Brain pericyte (primary cell): ENCODE measurements at regions not wholly inside any gene's neighbourhood (a gene's known extent, or its start where the extent isn't known, plus 50 kb on each side); places are given as distances from the start of the nearest gene placed in this dataset.
"Not testable (repeated sequence)": the region's sequence is repeated elsewhere in the genome, so short reads cannot be mapped to it uniquely, and the experiment has no call there.

Experiments
- DNase-seq: peaks from one replicate; pipeline ENCODE4 v3.0.0-alpha.2; 2012; ENCODE audit warnings: low read depth, low spot score

GRCh38 chr5:82605441-82605973 is 327.4 kb upstream of the RPS23 start:
- DNase-seq = no peak

GRCh38 chr5:82603033-82603987 is 325.2 kb upstream of the RPS23 start:
- no peak for DNase-seq

- no peak for DNase-seq
Measured at GRCh38 chr5:82601861-82602260, 323.7 kb upstream of the RPS23 start.

DNA sequence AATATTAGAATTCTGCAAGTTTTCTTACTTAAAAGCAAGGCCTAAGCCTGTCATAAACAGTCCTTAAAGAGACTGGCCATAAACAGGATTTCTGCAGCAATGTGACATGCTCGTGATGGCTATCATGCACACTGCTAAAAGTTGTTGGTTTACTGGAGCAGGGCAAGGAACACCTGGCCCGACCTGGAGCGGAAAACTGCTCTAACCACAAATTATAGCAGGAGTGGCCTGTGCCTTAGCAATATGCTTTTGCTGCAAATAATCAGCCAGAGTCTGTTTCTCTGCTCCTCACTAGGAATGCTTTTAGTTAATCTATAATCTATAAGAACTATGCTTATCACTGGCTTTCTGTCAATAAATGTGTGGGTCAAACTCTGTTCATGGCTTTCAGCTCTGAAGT is 322.9 kb upstream of the RPS23 start:
- DNase-seq = no peak

DNA sequence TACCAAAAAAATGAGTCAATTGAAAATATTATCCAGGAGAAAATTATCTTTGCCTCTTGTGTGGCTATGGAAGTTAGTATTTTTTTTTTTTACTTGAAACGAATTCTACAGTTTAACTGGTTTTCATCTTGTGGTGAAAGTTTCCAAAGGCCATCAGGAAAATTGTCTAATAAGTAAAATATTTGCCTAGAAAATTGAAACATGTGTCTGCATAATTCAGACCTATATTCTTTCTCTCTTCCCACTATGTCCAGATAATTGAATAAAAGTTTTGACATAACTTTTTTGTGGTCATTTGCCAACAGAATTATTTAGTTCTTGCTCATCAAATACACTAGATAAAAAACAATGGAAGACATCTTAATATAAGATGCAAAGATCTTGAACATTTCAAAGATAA is 321.5 kb upstream of the RPS23 start:
- no peak for DNase-seq

GRCh38 chr5:82599030-82599429 is 320.9 kb upstream of the RPS23 start:
- no peak for DNase-seq

DNA sequence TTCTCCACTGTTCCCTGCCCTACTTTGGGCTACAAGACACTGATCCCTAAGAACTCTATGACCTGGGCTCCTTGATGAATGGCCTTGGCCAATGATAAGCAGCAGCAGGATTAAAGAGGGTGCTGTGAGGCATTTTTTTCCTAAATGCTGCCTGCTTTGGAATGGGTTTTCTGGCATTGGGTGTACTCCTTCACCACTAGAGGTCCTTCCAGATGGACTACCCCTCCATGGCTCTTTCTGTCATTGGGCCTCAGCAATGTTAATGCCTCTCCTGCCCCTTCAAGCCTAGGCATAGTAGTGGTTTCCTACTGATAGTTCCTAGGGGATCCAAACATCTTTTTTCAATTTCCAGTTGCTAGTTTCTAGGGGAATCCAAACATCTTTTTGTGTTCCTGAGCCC is 319.3 kb upstream of the RPS23 start:
- no peak for DNase-seq

- no peak for DNase-seq
Measured at GRCh38 chr5:82596451-82596850, 318.3 kb upstream of the RPS23 start.

DNA sequence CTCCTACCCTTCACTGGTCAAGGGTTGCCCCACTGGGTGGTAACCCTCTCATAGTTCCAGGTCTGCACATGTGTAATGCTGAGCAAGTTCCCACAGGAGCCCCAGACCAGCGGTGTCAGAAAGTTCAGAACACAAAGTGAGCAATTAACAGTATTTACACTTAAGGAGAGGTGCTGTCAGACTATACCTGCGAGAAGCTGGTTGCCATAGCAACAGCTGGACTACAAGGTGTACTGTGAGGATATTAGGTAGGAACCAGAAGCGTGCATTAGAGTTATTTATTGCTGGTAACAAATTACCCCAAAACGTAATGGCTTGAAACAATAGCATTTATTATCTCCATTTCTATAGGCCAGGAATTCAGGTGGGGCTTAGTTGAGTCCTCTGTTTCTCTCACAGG is 317.0 kb upstream of the RPS23 start:
- DNase-seq = no peak

GRCh38 chr5:82594097-82594496 is 315.9 kb upstream of the RPS23 start:
- no peak for DNase-seq

GRCh38 chr5:82593481-82593880 is 315.3 kb upstream of the RPS23 start:
- no peak for DNase-seq

- no peak for DNase-seq
Measured at GRCh38 chr5:82591021-82591515, 312.9 kb upstream of the RPS23 start.

- no peak for DNase-seq
Measured at GRCh38 chr5:82590112-82590511, 312.0 kb upstream of the RPS23 start.

- DNase-seq = no peak
Measured at GRCh38 chr5:82586661-82587310, 308.6 kb upstream of the RPS23 start.

- DNase-seq = no peak
Measured at GRCh38 chr5:82586181-82586580, 308.0 kb upstream of the RPS23 start.

DNA sequence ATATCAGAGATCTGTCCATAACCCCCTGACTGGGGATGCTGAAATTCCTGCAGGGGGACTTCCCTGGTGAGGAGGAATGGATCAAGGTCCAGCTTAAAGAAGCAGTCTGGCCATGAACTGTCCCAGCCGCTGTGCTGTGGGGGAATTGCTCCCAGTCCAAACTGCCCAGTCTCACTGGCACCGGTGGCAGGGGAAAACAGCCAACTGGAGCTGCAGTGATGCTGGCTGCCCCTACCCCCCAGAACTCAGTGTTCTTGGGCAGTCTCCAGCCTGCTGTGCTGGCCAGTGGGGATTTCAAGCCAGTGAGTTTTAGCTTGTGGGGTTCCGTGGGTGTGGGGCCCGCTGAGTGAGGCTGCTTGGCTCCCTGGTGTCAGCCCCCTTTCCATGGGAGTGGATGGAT is 306.5 kb upstream of the RPS23 start:
- DNase-seq = no peak

DNA sequence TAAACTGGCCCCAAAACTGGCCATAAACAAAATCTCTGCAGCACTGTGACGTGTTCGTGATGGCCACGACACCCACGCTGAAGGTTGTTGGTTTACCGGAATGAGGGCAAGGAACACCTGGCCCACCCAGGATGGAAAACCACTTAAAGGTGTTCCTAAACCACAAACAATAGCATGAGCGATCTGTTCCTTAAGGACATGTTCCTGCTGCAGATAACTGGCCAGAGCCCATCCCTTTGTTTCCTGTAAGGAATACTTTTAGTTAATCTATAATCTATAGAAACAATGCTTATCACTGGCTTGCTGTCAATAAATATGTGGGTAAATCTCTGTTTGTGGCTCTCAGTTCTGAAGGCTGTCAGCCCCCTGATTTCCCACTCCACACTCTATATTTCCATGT is 305.2 kb upstream of the RPS23 start:
- DNase-seq = not testable (repeated sequence)

- DNase-seq = no peak
Measured at GRCh38 chr5:82564963-82565362, 286.8 kb upstream of the RPS23 start.

- no peak for DNase-seq
Measured at GRCh38 chr5:82563745-82564144, 285.6 kb upstream of the RPS23 start.

GRCh38 chr5:82562696-82563240 is 284.6 kb upstream of the RPS23 start:
- DNase-seq = no peak

- DNase-seq = no peak
Measured at GRCh38 chr5:82561797-82562196, 283.6 kb upstream of the RPS23 start.

GRCh38 chr5:82560969-82561368 is 282.8 kb upstream of the RPS23 start:
- no peak for DNase-seq
